ENCODE measurements at regions not wholly inside any gene's neighbourhood (a gene's known extent, or its start where the extent isn't known, plus 50 kb on each side); places are given as distances from the start of the nearest gene placed in this dataset.
"Not testable (repeated sequence)": the region's sequence is repeated elsewhere in the genome, so short reads cannot be mapped to it uniquely, and the experiment has no call there.

DNA sequence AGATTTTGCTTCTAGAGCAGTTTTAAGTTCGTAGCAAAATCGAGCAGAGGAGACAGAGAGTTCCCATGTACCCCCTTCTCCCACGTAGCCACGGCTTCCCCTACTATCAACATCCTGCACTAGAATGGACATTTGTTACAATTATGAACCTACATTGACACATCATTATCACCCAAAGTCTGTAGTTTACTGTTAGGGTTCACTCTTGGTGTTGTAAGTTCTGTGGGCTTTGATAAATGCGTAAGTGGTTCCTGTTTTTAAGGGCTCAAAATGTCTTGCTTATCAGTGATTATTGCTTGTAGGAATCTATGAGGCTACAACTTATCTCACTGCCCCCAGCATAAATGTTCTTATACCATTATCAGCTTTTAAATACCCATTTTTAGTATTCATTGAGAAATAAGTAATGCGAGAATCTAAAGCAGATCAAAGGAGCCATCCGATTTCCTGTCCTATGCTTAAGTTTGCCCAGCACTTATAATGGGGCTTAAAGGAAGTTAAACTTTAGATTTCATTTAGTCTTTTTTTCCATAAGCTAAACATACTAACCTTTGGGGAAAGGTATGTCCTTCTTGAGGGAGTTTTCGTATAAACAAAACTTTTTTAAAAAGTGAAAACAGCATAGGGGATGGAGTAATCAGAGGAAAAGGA, 118.7 kb downstream of the HAUS1 start (continued):
- TF ChIP-seq, protein P1, sequence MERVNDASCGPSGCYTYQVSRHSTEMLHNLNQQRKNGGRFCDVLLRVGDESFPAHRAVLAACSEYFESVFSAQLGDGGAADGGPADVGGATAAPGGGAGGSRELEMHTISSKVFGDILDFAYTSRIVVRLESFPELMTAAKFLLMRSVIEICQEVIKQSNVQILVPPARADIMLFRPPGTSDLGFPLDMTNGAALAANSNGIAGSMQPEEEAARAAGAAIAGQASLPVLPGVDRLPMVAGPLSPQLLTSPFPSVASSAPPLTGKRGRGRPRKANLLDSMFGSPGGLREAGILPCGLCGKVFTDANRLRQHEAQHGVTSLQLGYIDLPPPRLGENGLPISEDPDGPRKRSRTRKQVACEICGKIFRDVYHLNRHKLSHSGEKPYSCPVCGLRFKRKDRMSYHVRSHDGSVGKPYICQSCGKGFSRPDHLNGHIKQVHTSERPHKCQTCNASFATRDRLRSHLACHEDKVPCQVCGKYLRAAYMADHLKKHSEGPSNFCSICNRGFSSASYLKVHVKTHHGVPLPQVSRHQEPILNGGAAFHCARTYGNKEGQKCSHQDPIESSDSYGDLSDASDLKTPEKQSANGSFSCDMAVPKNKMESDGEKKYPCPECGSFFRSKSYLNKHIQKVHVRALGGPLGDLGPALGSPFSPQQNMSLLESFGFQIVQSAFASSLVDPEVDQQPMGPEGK (CRISPR knock-in tag; IDR thresholded peaks at IDR 0.05; ENCODE audit: borderline replicate concordance), result no peak
- no peak for TF ChIP-seq PPARA (CRISPR knock-in tag; IDR thresholded peaks at IDR 0.05; ENCODE audit: borderline replicate concordance)
- TF ChIP-seq, protein P2, sequence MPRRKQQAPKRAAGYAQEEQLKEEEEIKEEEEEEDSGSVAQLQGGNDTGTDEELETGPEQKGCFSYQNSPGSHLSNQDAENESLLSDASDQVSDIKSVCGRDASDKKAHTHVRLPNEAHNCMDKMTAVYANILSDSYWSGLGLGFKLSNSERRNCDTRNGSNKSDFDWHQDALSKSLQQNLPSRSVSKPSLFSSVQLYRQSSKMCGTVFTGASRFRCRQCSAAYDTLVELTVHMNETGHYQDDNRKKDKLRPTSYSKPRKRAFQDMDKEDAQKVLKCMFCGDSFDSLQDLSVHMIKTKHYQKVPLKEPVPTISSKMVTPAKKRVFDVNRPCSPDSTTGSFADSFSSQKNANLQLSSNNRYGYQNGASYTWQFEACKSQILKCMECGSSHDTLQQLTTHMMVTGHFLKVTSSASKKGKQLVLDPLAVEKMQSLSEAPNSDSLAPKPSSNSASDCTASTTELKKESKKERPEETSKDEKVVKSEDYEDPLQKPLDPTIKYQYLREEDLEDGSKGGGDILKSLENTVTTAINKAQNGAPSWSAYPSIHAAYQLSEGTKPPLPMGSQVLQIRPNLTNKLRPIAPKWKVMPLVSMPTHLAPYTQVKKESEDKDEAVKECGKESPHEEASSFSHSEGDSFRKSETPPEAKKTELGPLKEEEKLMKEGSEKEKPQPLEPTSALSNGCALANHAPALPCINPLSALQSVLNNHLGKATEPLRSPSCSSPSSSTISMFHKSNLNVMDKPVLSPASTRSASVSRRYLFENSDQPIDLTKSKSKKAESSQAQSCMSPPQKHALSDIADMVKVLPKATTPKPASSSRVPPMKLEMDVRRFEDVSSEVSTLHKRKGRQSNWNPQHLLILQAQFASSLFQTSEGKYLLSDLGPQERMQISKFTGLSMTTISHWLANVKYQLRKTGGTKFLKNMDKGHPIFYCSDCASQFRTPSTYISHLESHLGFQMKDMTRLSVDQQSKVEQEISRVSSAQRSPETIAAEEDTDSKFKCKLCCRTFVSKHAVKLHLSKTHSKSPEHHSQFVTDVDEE (CRISPR knock-in tag; IDR thresholded peaks at IDR 0.05), result no peak
- TF ChIP-seq BACH2 (CRISPR knock-in tag; IDR thresholded peaks at IDR 0.05; ENCODE audit: borderline replicate concordance), result no peak
- TF ChIP-seq SNAI2 (CRISPR knock-in tag; IDR thresholded peaks at IDR 0.05), result no peak

- no peak for TF ChIP-seq ZNF70 (CRISPR knock-in tag; IDR thresholded peaks at IDR 0.05)
- TF ChIP-seq ZNF565 (CRISPR knock-in tag; conservative IDR thresholded peaks at IDR 0.05; ENCODE audit: low read depth), result no peak
- TF ChIP-seq, protein P2 (CRISPR knock-in tag; IDR thresholded peaks at IDR 0.05), result no peak
- TF ChIP-seq CSRNP3 (CRISPR knock-in tag; IDR thresholded peaks at IDR 0.05), result no peak
- TF ChIP-seq ZNF8 (CRISPR knock-in tag; IDR thresholded peaks at IDR 0.05), result no peak
- TF ChIP-seq ESRRG (CRISPR knock-in tag; IDR thresholded peaks at IDR 0.05), result no peak
- no peak for TF ChIP-seq OSR1 (CRISPR knock-in tag; IDR thresholded peaks at IDR 0.05)
- TF ChIP-seq, protein P3, sequence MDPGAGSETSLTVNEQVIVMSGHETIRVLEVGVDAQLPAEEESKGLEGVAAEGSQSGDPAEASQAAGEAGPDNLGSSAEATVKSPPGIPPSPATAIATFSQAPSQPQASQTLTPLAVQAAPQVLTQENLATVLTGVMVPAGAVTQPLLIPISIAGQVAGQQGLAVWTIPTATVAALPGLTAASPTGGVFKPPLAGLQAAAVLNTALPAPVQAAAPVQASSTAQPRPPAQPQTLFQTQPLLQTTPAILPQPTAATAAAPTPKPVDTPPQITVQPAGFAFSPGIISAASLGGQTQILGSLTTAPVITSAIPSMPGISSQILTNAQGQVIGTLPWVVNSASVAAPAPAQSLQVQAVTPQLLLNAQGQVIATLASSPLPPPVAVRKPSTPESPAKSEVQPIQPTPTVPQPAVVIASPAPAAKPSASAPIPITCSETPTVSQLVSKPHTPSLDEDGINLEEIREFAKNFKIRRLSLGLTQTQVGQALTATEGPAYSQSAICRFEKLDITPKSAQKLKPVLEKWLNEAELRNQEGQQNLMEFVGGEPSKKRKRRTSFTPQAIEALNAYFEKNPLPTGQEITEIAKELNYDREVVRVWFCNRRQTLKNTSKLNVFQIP (CRISPR knock-in tag; IDR thresholded peaks at IDR 0.05; ENCODE audit: borderline replicate concordance, low read depth), result no peak
- ATAC-seq, result no peak
Observed at GRCh38 chr18:46224181-46224775, 120.1 kb downstream of the HAUS1 start.

GRCh38 chr18:46226461-46226860, 122.3 kb downstream of the HAUS1 start:
- TF ChIP-seq CSDC2 (CRISPR knock-in tag; IDR thresholded peaks at IDR 0.05) (no peak), ISL1 (CRISPR knock-in tag; IDR thresholded peaks at IDR 0.05) (peak; percentile 59)
- peak; percentile 48; the same call in 2 of the 3 replicates for ATAC-seq

DNA sequence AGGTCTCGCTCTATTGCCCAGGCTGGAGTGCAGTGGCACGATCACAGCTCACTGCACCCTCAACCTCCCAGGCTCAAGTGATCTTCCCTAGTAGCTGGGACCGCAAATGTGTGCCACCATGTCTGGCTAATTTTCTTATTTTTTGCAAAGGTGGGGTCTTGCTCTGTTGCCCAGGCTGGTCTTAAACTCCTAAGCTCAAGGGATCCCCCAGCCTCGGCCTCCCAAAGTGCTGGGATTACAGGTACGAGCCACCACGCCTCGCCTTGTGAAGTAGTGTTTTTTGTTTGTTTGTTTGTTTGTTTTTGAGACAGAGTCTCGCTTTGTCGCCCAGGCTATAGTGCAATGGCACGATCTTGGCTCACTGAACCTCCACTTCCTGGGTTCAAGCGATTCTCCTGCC, 125.5 kb downstream of the HAUS1 start:
- ATAC-seq, result not testable (repeated sequence)

DNA sequence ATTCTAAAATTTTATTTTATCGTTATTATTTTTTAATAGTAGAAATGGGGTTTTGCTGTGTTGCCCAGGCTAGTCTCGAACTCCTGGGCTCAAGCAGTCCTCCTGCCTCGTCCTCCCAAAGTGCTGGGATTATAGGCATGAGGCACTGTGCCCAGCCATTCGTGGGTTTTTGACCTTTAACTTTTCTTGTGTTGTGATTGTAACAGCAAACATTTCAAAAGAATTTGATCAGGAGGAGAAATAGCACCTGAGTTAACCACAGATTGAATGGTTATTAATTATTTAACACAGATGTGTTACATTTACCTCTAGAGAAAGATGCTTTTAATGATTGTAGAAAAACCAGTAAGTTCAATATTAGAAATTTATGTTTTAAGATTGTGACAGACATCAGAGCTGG, 132.0 kb downstream of the HAUS1 start:
- TF ChIP-seq ISL1 (CRISPR knock-in tag; IDR thresholded peaks at IDR 0.05) (no peak), PPARA (CRISPR knock-in tag; IDR thresholded peaks at IDR 0.05; ENCODE audit: borderline replicate concordance) (no peak)
- TF ChIP-seq, protein P3 (CRISPR knock-in tag; IDR thresholded peaks at IDR 0.05; ENCODE audit: borderline replicate concordance, low read depth), result no peak
- ATAC-seq, result no peak

Data from SK-N-SH treated with all-trans-retinoic acid at 6 μM for 48 hours (cell line).